Hematopoietic multipotent progenitor cell (in vitro differentiated cells): ENCODE measurements at regions not wholly inside any gene's neighbourhood (a gene's known extent, or its start where the extent isn't known, plus 50 kb on each side); places are given as distances from the start of the nearest gene placed in this dataset.

Experiments
- DNase-seq, 3 donors: peaks; one replicate each; pipeline ENCODE4 v3.0.0-alpha.2; 2011 to 2015; ENCODE audit warnings: low read depth in 2 of 3, low spot score in 2 of 3

- DNase-seq = no peak
Observed at GRCh38 chr11:29019960-29020683, 911.9 kb downstream of the METTL15 start.

- DNase-seq = no peak
Observed at GRCh38 chr11:29018631-29019030, 910.4 kb downstream of the METTL15 start.

GRCh38 chr11:29017941-29018340, 909.8 kb downstream of the METTL15 start:
- DNase-seq = no peak

GRCh38 chr11:29012507-29012906, 904.3 kb downstream of the METTL15 start:
- DNase-seq = no peak

GRCh38 chr11:29009426-29009825, 901.2 kb downstream of the METTL15 start:
- DNase-seq = no peak

GRCh38 chr11:29008481-29008880, 900.3 kb downstream of the METTL15 start:
- no peak for DNase-seq

GRCh38 chr11:29006668-29007067, 898.5 kb downstream of the METTL15 start:
- DNase-seq = no peak

GRCh38 chr11:29005401-29005980, 897.3 kb downstream of the METTL15 start:
- DNase-seq = no peak

- no peak for DNase-seq
Observed at GRCh38 chr11:29002816-29003215, 894.6 kb downstream of the METTL15 start.

GRCh38 chr11:28999620-29000019, 891.4 kb downstream of the METTL15 start:
- DNase-seq = no peak

GRCh38 chr11:28992996-28993395, 884.8 kb downstream of the METTL15 start:
- DNase-seq = no peak

GRCh38 chr11:28984231-28984630, 876.0 kb downstream of the METTL15 start:
- no peak for DNase-seq

GRCh38 chr11:28983780-28984179, 875.6 kb downstream of the METTL15 start:
- DNase-seq = no peak

- DNase-seq = no peak
Observed at GRCh38 chr11:28981381-28981780, 873.2 kb downstream of the METTL15 start.

GRCh38 chr11:28976801-28977145, 868.6 kb downstream of the METTL15 start:
- DNase-seq = no peak

GRCh38 chr11:28976012-28976800, 868.0 kb downstream of the METTL15 start:
- DNase-seq = no peak

- no peak for DNase-seq
Observed at GRCh38 chr11:28969832-28970231, 861.6 kb downstream of the METTL15 start.

GRCh38 chr11:28966951-28967350, 858.8 kb downstream of the METTL15 start:
- DNase-seq = no peak

- DNase-seq = no peak
Observed at GRCh38 chr11:28965819-28966218, 857.6 kb downstream of the METTL15 start.

- no peak for DNase-seq
Observed at GRCh38 chr11:28964811-28965210, 856.6 kb downstream of the METTL15 start.

GRCh38 chr11:28963187-28963586, 855.0 kb downstream of the METTL15 start:
- no peak for DNase-seq

- no peak for DNase-seq
Observed at GRCh38 chr11:28962502-28962901, 854.3 kb downstream of the METTL15 start.
